ENCODE measurements at regions not wholly inside any gene's neighbourhood (a gene's known extent, or its start where the extent isn't known, plus 50 kb on each side); places are given as distances from the start of the nearest gene placed in this dataset.
"Not testable (repeated sequence)": the region's sequence is repeated elsewhere in the genome, so short reads cannot be mapped to it uniquely, and the experiment has no call there.

DNA sequence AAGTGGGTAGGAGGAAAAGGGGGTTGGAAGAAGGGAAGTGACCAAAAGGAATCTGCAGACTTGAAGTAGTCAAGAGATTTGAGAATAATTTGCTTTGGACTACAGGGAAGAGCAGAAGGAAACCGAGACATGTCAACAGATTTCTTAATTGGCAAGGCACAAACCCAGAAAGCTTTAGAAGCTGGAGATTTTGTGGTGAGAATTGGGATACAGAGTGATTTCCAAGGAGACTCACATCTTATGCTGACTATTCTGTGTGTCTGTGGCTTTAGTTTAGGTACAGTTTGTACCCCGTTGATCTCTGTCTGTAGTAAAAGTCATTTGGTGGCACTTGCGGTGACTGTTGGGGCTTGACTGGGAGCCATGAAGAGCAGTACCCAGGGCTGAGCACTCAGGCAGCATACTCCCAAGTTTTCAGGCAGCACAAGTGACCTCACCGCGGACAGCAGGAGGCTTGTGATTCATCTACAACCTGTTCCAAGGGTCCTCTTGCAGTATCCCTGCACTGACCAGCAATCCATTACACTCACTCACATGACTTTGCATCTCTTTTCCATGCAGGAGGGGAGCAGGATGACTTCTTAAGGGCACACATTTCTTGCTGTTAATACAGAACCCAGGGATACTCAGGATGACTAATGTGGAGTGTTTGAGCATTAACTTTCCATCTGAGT, 97.1 kb upstream of the TNP1 start:
- DNase-seq, result no peak

- DNase-seq, result no peak
Measured at GRCh38 chr2:216951171-216951570, 91.3 kb upstream of the TNP1 start.

GRCh38 chr2:216950547-216950946, 90.7 kb upstream of the TNP1 start:
- DNase-seq, result no peak

DNA sequence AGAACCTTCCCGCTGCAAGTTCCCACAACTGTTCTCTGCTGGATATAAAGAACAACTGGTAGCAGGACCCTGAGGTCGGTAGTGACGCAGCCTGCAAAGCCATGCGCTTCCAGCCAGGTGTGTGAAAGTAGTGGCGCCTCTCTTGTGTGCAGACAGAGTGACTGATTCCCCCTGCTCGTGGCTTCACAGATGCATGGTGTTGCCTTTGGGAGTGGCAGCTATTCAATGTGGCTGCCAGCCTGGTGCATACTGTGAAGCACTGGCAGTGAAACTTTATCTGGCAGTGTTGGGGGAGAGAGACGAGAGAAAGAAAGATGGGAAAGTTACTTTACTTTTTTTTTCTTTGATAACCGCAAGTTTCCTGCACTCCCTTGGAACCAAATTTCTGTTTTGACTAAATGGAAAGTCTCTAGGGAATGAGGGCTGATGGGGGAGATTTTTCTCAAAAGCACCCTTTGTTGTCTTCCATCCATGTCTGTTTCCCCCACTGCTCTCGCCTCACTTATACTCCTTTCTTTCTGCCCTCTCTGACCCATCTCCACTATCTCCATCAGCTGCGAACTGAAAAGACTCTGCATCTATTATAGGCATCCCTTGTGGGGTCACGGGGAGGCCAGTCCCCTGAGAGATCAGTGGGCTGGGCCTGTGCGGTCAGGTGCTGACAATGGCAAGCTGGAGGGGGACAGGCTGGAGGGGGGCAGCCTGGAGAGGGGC, 90.0 kb upstream of the TNP1 start:
- DNase-seq, result no peak

DNA sequence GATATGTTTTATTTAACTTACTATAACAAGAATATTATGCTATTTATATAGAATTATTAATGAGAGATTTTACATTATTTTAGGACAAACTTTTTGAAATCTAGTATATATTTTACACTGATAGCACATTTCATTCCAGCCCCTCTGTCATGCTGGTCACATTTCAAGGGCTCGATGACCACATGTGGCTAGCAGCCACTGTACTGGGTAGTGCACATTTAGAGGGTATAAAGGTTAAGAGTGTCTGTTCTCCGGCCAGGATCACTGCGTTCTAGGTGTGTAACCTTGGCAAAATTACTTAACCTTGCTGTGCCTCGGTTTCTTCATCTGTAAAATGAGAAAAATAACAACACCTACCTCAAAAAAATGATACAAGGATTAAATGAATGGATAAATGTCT, 87.2 kb upstream of the TNP1 start:
- DNase-seq, result no peak

GRCh38 chr2:216944733-216945132, 84.9 kb upstream of the TNP1 start:
- DNase-seq, result no peak

DNA sequence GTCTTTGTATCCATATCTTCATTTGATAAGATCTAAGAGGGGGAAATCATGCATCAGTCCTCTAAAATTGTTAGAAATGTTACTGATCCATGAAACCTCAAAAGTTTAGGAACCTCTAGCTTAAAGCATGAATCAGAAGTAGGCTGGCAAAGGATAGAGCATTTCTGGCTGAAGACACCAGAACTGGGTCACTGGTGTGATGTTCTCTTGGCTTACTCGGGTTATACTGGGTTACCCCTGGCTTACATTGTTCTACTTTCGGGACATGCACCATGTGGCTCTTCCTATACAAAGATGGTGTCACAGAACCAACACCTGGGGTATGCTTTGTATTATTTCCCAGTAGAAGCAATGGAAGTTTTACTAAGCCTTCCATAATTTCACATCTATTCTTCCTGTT, 83.2 kb upstream of the TNP1 start:
- no peak for DNase-seq

- DNase-seq, result no peak
Measured at GRCh38 chr2:216942465-216942864, 82.6 kb upstream of the TNP1 start.

DNA sequence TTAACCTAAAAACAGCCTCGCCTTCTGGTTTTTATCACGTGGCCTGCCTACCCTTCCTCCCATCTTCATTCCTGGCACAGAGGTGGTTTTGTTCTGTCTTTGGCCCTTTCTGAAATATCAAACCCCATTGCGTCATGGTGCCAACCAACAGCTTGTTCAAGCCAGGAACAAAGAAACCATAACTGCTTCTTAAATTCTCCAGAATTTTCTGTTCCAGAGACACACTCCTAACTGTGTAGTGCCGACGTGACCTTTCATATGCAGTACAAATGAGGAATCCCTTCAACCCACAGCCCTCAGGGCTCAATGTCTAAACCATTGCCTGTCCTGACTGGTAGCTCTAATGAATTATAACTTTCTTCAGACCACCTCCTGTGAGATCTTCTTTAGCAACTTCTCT, 82.2 kb upstream of the TNP1 start:
- DNase-seq, result no peak

DNA sequence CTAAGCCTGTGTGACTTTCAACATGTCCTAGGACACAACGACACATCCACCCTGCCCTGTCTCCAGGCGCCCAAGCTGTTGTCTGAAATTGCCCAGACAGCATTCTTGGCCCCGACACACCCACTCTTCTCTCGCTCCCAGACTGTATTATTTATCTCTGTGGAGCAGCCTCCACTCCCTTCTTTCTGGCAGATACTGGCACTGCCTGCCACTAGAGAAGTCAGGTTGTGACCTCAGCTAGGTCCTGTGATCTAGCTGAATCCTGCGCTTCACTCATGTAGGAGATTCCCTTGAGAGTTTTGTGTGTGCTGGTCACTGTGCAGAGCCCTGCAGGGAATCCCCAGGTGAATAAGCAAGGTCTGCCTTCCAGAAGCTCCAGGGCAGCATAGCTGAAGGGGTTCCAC, 77.1 kb upstream of the TNP1 start:
- DNase-seq, result no peak

GRCh38 chr2:216934623-216935022, 74.8 kb upstream of the TNP1 start:
- no peak for DNase-seq

DNA sequence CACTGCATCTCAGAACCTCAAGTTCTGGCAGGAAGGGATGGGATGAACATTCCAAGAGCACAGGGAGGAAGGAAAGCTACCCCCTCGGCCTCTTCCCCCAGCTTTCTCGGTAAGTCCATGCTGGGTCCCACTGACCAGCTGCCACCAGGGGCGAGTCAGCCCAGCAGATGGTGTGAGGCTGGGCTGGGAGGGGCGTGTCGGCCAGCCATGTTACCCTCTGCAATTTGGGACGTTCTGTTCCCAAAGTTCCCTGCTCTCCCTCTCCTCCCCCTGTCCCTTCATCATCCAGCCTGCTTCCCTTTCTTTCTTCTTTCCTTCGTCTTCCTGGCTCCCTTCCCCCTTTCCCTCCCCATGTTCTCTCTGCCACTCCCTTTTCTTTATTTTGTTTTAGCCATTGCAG, 74.3 kb upstream of the TNP1 start:
- no peak for DNase-seq

DNA sequence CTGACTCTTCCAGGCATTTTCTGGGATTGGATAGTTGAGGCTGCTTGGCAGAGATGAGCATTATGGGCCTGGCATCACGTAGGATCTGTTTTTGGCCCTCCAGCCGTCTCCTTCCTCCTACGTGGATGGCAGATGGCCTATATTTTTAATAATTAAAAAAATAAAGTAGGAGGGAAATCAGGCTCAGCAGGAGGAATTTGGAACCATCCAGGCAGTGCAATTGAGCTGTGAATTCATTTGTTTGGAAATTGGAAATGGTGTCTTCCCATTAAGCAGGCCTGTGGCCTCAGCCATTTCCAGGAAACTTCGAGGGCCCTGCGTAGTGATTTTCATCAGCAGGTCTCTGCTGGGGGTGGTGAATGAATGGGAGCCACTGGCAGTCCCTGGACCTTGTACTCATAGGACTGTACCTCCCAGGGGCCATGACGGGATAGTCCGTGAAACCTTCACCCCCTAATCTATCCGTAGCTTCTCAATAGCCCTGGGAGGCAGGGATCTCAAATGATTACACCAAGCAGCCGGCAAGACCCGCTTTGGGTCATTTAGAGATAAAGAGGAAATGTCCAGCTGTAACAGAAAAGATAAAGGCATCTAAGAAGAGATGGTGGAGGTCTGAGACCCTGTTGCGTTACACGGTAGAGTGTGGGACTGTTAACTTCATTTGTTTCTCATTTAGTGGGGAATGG, 73.1 kb upstream of the TNP1 start:
- no peak for DNase-seq

- DNase-seq, result no peak
Measured at GRCh38 chr2:216932113-216932862, 72.4 kb upstream of the TNP1 start.

DNA sequence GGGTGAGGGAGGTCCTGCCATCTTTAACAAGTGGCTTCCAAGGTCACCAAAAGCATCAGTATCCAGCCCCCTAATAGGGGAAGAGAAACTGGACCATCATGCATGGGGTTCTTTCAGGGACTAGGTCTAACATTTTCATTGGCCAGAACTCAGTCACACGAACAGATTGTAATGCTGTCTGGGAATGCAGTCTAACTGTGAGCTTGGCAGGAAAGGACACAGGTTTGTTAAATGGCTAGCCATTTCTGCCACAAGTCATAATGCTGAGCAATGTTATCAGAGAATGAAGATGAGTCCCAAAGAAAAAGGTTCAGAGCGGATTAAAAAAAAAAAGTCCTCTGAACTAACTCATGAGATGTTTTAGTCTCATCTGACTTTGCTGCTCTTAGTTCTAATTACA, 70.9 kb upstream of the TNP1 start:
- no peak for DNase-seq

- not testable (repeated sequence) for DNase-seq
Measured at GRCh38 chr2:216929338-216929737, 69.5 kb upstream of the TNP1 start.

GRCh38 chr2:216927163-216927562, 67.3 kb upstream of the TNP1 start:
- DNase-seq, result no peak

- DNase-seq, result no peak
Measured at GRCh38 chr2:216925636-216926366, 65.9 kb upstream of the TNP1 start.

DNA sequence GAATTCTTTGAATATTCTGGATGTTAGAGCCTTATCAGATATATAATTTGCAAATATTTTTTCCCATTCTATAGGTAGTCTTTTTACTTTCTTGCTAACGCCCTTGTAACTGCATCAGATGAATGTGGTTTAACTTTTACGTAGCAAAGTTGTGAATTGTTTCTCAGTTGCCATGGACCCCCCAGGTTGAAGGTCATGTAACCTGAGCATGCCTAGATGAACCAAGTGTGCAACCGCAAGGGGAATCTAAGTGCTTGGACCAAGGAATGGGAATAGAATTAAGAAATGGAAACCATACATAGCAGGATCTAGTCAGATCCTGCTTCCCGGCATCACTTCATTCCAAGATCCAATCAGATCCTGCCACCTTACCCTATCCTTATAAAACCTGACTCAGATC, 65.1 kb upstream of the TNP1 start:
- no peak for DNase-seq

GRCh38 chr2:216923706-216924105, 63.8 kb upstream of the TNP1 start:
- DNase-seq, result no peak

DNA sequence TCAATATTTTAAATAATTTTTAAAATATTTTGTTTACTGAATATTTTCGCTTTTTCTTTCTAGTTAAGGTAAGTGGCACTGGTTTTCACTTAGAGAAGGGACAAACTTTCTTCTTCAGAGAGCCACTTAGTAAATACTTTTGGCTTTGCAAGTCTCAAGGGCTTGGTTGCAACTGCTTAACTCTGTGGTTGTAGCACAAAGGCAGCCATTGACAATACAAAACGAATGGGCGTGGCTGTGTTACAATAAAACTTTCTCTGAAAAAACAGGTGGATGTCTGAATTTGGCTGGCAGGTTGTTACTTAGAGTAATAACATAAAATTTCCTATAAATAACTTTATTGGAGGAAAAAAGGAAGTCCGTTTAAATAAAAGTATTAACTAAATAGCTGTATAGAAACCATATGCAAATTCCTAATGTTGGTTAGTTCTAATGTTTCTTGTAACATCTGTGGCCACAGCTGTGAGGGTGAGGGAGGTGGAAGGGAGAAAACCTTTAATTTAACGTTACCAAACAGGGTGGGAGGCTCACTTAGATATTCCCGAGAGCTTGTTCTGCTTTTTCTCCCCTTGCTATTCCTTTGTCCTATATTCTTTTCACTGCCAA, 62.4 kb upstream of the TNP1 start:
- DNase-seq, result no peak

GRCh38 chr2:216920937-216921456, 61.1 kb upstream of the TNP1 start:
- DNase-seq, result no peak
